Neural cell (in vitro differentiated cells): ENCODE measurements at regions not wholly inside any gene's neighbourhood (a gene's known extent, or its start where the extent isn't known, plus 50 kb on each side); places are given as distances from the start of the nearest gene placed in this dataset.

Source experiments
- CTCF ChIP-seq: fragments of 450-650 bp; IDR thresholded peaks from 2 replicates; pipeline ENCODE4 v1.5.1; 2014; ENCODE audit warnings: antibody characterized with exemption, mild to moderate bottlenecking, moderate library complexity; ENCODE audit not compliant: poor library complexity, severe bottlenecking
- MXI1 ChIP-seq: fragments of 450-650 bp; conservative IDR thresholded peaks from 2 replicates; pipeline ENCODE4 v1.6.1; 2014; ENCODE audit warnings: antibody characterized with exemption, mild to moderate bottlenecking; ENCODE audit not compliant: poor library complexity, severe bottlenecking
- POLR2AphosphoS5 ChIP-seq: IDR thresholded peaks from 2 replicates; pipeline ENCODE4 v1.6.1; 2012
- SMC3 ChIP-seq: fragments of 450-650 bp; conservative IDR thresholded peaks from 2 replicates; pipeline ENCODE4 v1.6.1; 2014; ENCODE audit warnings: antibody characterized with exemption, mild to moderate bottlenecking, moderate library complexity; ENCODE audit not compliant: poor library complexity
- TAF1 ChIP-seq: IDR thresholded peaks from 2 replicates; pipeline ENCODE4 v1.6.1; 2012; ENCODE audit warnings: low read depth
- TF ChIP-seq, protein P1 (sequence below): IDR thresholded peaks from 2 replicates; pipeline ENCODE4 v1.6.1; 2012; ENCODE audit warnings: borderline replicate concordance

GRCh38 chr4:62909238-62909637 is 1500.0 kb downstream of the TECRL start:
- TF ChIP-seq TAF1, result no peak
- TF ChIP-seq POLR2AphosphoS5, result peak; percentile 60
- TF ChIP-seq CTCF, result no peak
- TF ChIP-seq, protein P1, sequence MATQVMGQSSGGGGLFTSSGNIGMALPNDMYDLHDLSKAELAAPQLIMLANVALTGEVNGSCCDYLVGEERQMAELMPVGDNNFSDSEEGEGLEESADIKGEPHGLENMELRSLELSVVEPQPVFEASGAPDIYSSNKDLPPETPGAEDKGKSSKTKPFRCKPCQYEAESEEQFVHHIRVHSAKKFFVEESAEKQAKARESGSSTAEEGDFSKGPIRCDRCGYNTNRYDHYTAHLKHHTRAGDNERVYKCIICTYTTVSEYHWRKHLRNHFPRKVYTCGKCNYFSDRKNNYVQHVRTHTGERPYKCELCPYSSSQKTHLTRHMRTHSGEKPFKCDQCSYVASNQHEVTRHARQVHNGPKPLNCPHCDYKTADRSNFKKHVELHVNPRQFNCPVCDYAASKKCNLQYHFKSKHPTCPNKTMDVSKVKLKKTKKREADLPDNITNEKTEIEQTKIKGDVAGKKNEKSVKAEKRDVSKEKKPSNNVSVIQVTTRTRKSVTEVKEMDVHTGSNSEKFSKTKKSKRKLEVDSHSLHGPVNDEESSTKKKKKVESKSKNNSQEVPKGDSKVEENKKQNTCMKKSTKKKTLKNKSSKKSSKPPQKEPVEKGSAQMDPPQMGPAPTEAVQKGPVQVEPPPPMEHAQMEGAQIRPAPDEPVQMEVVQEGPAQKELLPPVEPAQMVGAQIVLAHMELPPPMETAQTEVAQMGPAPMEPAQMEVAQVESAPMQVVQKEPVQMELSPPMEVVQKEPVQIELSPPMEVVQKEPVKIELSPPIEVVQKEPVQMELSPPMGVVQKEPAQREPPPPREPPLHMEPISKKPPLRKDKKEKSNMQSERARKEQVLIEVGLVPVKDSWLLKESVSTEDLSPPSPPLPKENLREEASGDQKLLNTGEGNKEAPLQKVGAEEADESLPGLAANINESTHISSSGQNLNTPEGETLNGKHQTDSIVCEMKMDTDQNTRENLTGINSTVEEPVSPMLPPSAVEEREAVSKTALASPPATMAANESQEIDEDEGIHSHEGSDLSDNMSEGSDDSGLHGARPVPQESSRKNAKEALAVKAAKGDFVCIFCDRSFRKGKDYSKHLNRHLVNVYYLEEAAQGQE, result no peak
- no peak for TF ChIP-seq SMC3
- TF ChIP-seq MXI1, result no peak
